Mononuclear cell (primary cell): ENCODE measurements at regions not wholly inside any gene's neighbourhood (a gene's known extent, or its start where the extent isn't known, plus 50 kb on each side); places are given as distances from the start of the nearest gene placed in this dataset.

Experiments used
- H3K27me3 ChIP-seq: 2 replicates; pipeline ENCODE4 v1.6.0; 2011; ENCODE audit warnings: low read length, control low read depth; ENCODE audit not compliant: insufficient read depth
- H3K4me1 ChIP-seq: 2 replicates; pipeline ENCODE4 v1.5.1; 2011; ENCODE audit warnings: mild to moderate bottlenecking, low read length, control low read depth; ENCODE audit not compliant: insufficient read depth
- H3K4me3 ChIP-seq: 2 replicates; pipeline ENCODE4 v1.5.1; 2011; ENCODE audit warnings: mild to moderate bottlenecking, low read length, moderate library complexity
- H3K9me3 ChIP-seq: 2 replicates; pipeline ENCODE4 v1.5.1; 2011; ENCODE audit warnings: low read depth, mild to moderate bottlenecking, control low read depth, low read length

DNA sequence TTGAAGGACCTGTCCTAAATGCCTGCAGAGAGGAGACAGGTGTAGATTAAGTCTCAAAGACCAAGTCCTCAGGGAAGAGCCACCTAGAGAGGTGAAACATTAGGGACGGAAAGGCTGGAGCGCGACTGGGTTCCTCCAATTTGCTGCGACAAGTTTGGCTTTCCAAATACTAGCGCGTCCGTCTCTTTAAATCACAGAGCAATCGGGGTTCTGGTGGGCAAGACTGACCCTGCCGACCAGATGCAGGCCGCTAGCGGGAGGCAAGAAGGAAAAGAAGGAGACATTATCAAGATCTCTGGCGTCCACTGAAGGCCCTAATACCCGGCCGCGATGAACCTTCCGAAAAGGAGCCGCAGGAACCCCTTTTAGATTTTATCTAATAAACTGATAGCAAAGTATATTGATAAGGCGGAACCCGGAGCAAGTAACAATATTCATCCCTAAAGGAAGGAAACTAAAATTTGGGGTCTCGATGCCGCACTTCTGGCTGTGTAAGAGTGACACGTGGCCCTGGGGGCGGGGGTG lies 128.2 kb upstream of the C11orf58 start:
- Histone ChIP-seq H3K4me1 (peaks cover 35% of the 10 kb centered on the region), H3K4me3 (no peak overlapping the region), H3K9me3 (no peaks in the 10 kb centered on the region), H3K27me3 (peaks cover 100% of the 10 kb centered on the region)

DNA sequence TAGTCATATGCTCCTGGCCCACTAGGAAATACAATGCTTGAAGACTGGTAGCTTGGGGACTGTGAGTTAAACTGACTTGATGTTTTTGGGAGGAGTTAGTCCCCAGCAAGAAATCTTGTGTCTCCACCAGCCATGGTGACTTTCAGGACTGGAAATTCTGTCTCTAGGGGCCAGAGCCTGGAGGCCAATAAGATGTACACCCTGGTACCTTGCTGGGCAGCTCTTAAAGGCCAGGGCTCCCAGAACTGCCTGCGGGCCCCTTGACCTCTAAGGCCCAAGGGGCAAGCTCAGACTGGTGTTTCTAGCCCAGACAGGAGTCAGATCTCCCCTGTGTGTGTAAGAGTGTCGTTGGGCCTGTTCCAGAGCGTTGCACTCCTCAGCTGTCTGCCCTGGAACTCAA lies 128.7 kb upstream of the C11orf58 start:
- Histone ChIP-seq H3K4me3 (no peak overlapping the region), H3K4me1 (peaks cover 40% of the 10 kb centered on the region), H3K9me3 (no peaks in the 10 kb centered on the region), H3K27me3 (peaks cover 99% of the 10 kb centered on the region)

DNA sequence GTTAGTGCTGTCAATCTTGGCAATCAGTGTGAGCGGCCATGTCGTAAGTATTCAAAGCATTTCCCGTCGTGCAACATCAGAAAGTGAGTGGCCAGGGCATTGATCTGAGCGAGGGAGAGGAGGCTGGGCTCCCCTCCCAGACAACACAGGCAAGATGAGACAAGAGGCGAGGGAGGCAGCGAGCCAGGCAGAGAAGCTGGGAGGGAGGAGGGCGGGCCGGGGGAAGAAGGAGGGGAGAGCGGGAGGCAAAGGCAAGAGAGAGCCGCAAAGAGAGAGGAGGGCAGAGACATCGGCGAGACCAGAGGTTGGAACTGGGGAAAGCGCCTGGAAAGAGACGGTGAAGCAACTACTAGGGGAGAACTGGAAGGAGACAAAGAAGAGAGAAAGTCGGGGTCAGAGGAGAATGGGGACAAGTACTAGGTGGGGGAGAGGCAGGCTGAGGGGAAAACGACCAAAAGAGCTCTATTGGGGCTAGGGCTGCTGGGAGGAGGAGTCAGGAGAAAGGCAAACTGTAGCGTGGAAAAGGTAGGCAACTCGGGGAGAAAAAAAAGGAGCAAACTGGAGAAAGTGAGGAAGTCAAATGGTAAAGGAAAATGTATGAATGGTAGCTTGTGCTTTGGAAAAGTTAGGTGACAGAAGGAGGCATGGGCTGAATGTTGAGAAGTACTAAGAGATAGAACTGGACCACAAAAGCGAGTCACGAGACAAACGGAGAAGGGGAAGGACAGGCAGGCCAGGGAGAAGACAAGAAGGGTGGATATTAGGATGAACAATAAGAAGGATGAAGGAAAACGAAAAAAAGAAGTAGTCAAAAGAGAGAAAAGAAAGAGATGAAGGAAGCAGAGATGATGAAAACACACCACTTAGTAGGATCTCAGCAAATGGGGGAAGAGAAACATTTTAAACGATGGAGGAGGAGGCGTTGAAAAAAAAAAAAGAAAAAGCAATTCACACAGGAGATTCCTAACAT lies 130.5 kb upstream of the C11orf58 start:
- H3K27me3 ChIP-seq = peaks cover 99% of the 10 kb centered on the region
- H3K4me1 ChIP-seq = peaks cover 36% of the 10 kb centered on the region
- H3K9me3 ChIP-seq = no peaks in the 10 kb centered on the region
- no peak overlapping the region for H3K4me3 ChIP-seq

DNA sequence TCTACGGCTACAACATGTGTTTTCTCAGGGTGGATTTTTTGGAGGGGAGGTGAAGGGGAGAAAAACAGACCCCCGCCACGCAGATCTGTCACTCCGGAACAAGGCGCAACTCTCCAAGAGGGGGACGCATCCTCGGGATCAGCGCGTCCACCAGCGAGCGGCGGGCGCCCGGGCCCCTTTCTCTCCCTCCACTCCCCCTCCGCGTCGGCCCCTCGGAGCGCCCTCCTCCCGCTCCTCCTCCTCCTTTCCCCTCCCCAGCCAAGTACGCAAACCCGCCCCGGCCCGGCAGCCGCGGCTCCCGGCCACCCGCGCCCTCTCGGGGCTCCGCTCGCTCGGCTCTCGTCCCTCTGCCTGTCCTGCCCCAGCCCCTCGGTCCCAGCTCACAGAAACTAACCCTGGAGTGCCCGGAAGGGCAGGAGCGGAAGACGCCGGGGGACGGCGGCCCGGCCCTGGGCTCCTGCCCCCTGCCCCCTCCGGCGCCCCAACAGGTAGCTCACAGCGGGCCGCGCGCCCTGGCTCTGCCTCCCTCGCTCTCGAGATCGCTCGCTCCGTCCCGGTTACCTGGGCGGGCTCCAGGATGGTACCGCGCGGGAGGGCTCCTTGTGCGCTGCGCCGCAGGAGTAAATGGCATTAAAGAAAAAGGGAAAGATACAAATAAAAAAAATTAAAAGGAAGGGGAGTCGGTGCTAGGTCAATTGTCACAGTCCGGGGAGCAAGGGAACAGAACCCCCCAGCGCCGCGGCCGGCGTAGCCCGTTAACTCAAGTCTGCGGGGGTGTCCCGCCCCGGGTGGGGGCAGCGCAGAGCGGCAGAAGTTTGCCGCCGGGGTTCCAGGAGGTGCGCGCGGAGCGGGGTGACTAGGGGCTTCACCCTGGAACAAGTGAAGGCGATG lies 131.4 kb upstream of the C11orf58 start:
- no peaks in the 10 kb centered on the region for H3K9me3 ChIP-seq
- peaks cover 36% of the 10 kb centered on the region for H3K4me1 ChIP-seq
- H3K4me3 ChIP-seq = no peak overlapping the region
- H3K27me3 ChIP-seq = peaks cover 99% of the 10 kb centered on the region

DNA sequence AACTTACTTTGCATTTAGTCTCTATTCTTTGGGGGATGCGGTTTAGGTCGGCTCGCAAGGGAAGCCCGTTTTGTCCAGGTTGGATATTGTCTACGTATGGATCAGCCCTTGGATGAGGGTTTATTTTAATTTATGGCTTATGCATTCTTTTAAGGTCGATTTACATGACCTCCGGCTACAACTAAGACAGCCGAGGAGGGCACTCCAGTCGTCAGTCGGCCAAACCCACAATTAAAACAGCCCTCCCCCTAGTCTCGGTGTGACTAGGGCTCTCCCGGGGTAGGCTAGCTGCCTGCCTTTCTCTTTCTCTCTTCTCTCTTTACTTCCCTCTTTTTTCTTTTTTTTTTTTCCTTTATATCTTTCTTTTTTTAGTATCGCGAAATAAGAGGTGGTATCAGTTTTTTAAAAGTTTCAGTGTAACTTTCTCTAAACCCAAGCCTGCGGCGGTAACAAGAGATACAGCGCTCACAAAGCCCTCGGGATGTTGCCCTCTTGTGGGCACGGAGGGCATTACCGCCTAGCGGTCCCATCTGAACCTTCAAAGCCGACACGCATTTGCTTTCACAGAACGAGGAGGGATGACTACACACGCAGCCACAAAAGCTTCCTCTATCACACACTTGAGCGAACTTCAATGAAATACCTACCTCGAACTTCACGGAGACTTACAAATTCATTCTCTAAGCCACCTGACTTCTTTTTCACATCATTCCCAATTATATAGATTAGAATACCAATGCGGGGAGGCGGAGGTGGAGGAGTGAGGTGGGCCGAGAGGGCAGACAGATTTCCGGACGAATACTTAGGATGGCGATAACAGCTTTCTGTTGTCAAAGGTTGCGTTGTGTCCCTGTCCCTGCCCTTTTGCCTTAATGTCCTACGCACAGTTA lies 132.3 kb upstream of the C11orf58 start:
- H3K27me3 ChIP-seq = peaks cover 98% of the 10 kb centered on the region
- H3K9me3 ChIP-seq = no peaks in the 10 kb centered on the region
- H3K4me3 ChIP-seq = no peak overlapping the region
- peaks cover 36% of the 10 kb centered on the region for H3K4me1 ChIP-seq

DNA sequence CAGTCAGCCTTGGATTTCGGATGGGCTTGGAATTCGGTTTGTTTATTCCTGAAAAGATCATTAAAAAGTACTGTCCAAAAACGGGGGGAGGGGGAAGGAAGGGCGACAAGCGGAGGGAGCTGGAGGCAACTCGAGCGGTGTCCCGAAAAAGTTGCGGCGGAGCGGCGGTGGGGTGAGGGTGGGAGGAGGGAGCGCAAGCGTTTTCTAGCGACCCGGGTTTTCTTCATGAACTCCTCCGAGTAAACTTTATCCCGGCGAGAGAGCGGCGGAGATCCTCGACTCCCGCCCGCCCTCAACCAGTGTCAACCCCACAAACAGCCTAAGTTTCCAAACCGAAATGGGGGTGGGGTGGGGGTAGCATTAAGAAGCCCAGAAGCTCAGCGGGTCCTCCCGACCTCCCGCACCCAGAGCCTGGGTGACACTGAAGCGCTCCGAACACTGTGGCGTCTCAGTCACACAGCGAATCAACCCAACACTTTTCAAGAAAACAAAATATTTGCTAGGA lies 133.0 kb upstream of the C11orf58 start:
- Histone ChIP-seq H3K4me1 (peaks cover 36% of the 10 kb centered on the region), H3K4me3 (no peak overlapping the region), H3K9me3 (no peaks in the 10 kb centered on the region), H3K27me3 (peaks cover 98% of the 10 kb centered on the region)

DNA sequence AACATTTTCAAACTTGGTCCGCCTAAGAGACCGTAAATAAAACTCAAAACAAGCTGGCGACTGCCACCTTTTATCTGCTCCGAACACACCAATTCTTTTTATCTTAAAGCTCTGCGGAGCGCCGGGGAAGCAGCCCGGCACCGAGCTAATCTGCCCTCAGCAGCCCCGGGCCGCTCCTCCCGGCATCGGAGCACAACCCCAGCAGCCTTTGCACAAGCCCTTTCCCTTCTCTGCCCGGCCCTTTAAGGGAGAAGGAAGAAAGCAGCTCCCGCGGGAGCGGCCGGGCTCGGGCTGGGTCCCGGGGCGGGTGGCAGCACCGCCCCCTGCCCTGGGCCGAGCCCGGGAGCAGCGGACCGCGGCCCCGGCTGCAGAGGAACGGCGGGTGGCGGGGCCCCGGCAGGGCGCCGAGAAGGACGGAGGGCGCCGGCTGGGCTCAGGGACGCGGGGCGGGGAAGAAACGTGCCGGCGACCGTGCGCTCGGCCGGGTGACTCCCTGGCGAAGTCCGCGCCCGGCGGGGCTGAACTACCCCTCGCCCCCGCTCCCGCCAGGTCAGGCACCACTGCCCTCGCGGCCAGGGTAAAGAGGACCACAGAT lies 133.6 kb upstream of the C11orf58 start:
- H3K27me3 ChIP-seq = peaks cover 98% of the 10 kb centered on the region
- peaks cover 36% of the 10 kb centered on the region for H3K4me1 ChIP-seq
- no peak overlapping the region for H3K4me3 ChIP-seq
- no peaks in the 10 kb centered on the region for H3K9me3 ChIP-seq

DNA sequence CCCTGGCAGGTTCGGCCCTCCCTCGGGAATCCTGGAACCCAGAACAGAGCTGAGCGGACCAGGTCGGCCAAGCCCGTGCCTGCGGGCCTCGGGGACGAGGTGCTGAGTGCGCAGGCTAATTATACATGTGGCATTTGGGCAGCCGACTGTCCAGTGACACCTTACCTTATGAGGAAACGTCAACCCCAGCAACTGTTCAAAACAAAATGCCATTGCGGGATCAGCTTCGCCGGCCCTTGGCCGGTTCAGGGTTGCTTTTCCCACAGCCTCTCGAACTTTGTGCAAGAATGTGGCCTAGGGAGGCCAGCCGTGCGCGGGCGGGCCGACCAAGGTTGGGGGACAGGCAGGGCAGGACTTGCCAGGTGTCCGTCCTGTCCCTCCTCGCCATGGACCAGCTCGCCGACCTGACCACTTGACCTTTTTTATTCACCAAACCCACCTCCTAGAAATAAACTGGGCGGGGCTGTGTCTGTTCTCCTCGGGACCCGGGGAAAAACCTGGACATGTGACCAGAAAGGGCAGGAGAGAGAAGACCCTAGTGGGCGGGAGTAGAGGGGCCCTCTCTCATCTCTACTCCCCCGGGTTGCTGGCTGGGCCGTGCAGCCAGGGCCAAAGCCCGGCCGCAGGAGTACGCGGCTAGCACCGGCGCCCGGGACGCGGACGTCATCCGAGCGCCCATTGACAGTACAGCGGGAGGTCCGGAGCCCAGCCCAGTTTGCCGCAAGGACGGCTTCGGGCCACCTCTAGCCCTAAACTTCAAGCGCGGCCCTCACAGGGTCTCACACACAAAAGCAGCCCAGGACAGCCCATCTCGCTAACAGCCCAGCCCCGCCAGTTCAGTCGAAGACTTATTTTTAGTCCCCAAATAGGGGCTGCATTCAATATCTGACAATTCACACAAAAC lies 134.3 kb upstream of the C11orf58 start:
- Histone ChIP-seq H3K27me3 (peaks cover 93% of the 10 kb centered on the region), H3K4me1 (peaks cover 36% of the 10 kb centered on the region), H3K4me3 (no peak overlapping the region), H3K9me3 (no peaks in the 10 kb centered on the region)

DNA sequence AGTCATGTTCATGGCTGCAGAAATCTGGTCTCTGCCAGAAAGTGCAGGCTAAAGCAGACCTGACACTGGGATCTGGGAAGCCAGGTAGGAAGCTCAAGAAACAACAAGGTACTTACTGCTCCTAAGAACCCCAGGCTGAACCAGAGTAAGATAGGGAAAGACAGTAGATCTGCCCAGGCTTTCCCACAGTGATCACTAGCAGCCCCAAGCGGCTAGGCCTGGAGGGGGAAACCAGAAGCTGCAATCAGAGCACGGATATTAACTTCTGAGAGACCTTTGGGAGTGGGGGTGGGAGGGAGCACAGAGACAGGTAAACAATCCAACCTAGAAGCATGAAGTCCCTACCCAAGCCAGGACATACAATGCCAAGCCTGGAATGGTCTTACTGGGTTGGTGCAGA lies 135.2 kb upstream of the C11orf58 start:
- Histone ChIP-seq H3K4me3 (no peak overlapping the region), H3K27me3 (peaks cover 84% of the 10 kb centered on the region), H3K4me1 (peaks cover 36% of the 10 kb centered on the region), H3K9me3 (no peaks in the 10 kb centered on the region)

DNA sequence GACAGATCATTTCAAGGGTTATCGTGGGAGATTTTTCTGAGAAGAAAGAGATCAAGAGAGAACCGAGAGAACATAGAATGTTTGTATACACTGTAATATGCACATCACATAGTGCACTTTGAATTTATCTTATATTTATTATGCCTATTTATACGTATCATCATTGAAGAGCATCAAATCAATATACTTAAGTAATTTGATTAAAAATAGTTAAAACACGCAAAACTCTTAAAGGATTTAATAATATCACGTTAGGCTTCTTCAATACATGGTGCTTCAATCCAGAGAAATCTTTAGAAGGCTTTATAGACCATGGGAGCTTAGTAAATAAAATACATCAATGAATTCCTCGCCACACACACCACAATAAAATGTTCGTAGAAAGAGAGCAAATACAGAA lies 139.5 kb upstream of the C11orf58 start:
- no peak overlapping the region for H3K4me3 ChIP-seq
- H3K9me3 ChIP-seq = no peaks in the 10 kb centered on the region
- no peaks in the 10 kb centered on the region for H3K4me1 ChIP-seq

DNA sequence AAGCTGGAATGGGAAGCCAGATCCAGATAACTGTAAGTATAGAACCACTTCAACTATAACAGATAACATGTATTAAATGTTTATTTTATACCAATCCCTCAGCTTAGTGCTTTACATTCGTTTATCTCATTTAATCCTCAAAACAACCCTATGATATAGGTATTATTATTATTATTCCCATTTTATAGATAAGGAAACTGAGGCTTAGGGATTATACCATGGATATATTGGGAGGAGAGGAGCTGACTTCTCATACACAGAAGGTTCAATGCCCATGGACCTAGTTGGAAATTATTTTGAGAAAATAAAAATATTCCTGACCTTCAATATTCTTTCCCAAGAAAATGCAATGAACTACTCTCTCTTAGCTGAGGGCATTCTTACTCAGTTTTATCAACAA lies 140.4 kb upstream of the C11orf58 start:
- peaks cover 36% of the 10 kb centered on the region for H3K27me3 ChIP-seq
- H3K9me3 ChIP-seq = no peaks in the 10 kb centered on the region
- no peak overlapping the region for H3K4me3 ChIP-seq
- H3K4me1 ChIP-seq = no peaks in the 10 kb centered on the region

More for the DNA sequence above, 139.5 kb upstream of the C11orf58 start:
- H3K27me3 ChIP-seq = peaks cover 44% of the 10 kb centered on the region

DNA sequence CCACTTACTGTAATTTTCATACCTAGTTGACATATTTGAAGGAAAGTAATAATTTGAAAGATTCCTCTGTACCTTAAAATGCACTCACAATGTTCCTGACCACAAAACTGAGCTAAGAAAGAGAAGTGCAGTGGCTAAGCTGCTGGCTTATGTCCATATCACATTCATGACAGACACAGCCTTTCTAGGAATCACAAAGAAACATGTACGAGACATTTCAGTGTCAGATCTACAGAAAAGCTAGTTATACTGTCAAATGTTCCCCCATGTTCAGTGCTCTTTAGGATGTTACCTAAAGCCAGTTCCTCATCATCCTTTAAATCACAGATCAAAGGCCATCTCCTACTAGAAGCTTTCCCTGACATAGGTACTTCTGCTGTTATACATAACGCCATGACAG lies 142.2 kb upstream of the C11orf58 start:
- H3K4me3 ChIP-seq = no peak overlapping the region
- peaks cover 19% of the 10 kb centered on the region for H3K27me3 ChIP-seq
- H3K4me1 ChIP-seq = no peaks in the 10 kb centered on the region
- no peaks in the 10 kb centered on the region for H3K9me3 ChIP-seq

DNA sequence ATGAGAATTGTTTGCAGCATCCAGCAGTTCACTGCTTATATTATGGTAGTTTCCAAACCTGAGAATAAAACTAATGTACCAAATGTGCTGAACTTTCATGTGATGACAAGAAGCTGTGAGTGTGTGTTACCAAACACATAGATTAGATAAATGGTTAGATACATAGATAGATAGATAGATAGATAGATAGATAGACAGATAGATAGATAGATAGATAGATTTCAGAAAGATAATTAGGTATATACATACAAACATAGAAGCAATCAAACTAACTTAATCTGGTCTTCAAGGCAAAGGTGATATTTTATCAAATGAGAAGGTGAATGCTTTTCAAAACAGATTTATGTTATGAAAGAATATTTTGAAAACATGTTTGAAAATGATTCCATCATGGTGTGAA lies 147.3 kb upstream of the C11orf58 start:
- H3K4me3 ChIP-seq = no peak overlapping the region
- H3K27me3 ChIP-seq = peaks cover 1% of the 10 kb centered on the region
- H3K9me3 ChIP-seq = no peaks in the 10 kb centered on the region
- H3K4me1 ChIP-seq = no peaks in the 10 kb centered on the region
